Nephron progenitor cell (in vitro differentiated cells): ENCODE measurements at regions not wholly inside any gene's neighbourhood (a gene's known extent, or its start where the extent isn't known, plus 50 kb on each side); places are given as distances from the start of the nearest gene placed in this dataset.

Source experiments
- DNase-seq: peaks from one replicate; pipeline ENCODE4 v3.0.0; 2021
- H3K27ac Mint-ChIP-seq: 2 replicates; pipeline ENCODE4 v1.8.0; 2021; ENCODE audit warnings: mild to moderate bottlenecking, moderate library complexity, mixed read lengths
- H3K27me3 Mint-ChIP-seq: 2 replicates; pipeline ENCODE4 v1.8.0; 2021; ENCODE audit warnings: mild to moderate bottlenecking, low read depth, mixed read lengths; ENCODE audit not compliant: poor library complexity
- H3K36me3 Mint-ChIP-seq: 2 replicates; pipeline ENCODE4 v1.8.0; 2021; ENCODE audit warnings: low read depth, mixed read lengths
- H3K4me1 Mint-ChIP-seq: 2 replicates; pipeline ENCODE4 v1.8.0; 2021; ENCODE audit warnings: mixed read lengths
- H3K4me3 Mint-ChIP-seq: 2 replicates; pipeline ENCODE4 v1.8.0; 2021; ENCODE audit warnings: mild to moderate bottlenecking, moderate library complexity, mixed read lengths
- H3K9me3 Mint-ChIP-seq: 2 replicates; pipeline ENCODE4 v1.8.0; 2021; ENCODE audit warnings: mild to moderate bottlenecking, moderate library complexity, mixed read lengths
- CTCF ChIP-seq: fragments of 200-600 bp; sonication (generic); IDR thresholded peaks from 2 replicates; pipeline ENCODE4 v1.5.0; 2021; ENCODE audit warnings: antibody characterized with exemption

- no peaks in the 10 kb centered on the region for H3K9me3 Mint-ChIP-seq
- no peak overlapping the region for H3K27ac Mint-ChIP-seq
- H3K4me3 Mint-ChIP-seq: no peak overlapping the region
- no peak for TF ChIP-seq CTCF
- no peaks in the 10 kb centered on the region for H3K36me3 Mint-ChIP-seq
- no peak for DNase-seq
- H3K27me3 Mint-ChIP-seq: peaks cover 7% of the 10 kb centered on the region
- no peaks in the 10 kb centered on the region for H3K4me1 Mint-ChIP-seq
These were observed 57.1 kb upstream of the EOMES start for GRCh38 chr3:27779176-27779575.

- Mint-ChIP-seq H3K4me3 (no peak overlapping the region), H3K9me3 (no peaks in the 10 kb centered on the region), H3K4me1 (peaks cover 7% of the 10 kb centered on the region), H3K27ac (no peak overlapping the region), H3K27me3 (peaks cover 5% of the 10 kb centered on the region), H3K36me3 (no peaks in the 10 kb centered on the region)
- DNase-seq: no peak
- TF ChIP-seq CTCF: no peak
These were observed 67.3 kb upstream of the EOMES start for GRCh38 chr3:27789420-27789819.

GRCh38 chr3:27791956-27792355, 69.8 kb upstream of the EOMES start:
- no peak for DNase-seq
- Mint-ChIP-seq H3K27me3 (peaks cover 2% of the 10 kb centered on the region), H3K4me3 (no peak overlapping the region), H3K4me1 (peaks cover 7% of the 10 kb centered on the region), H3K36me3 (no peaks in the 10 kb centered on the region), H3K9me3 (no peaks in the 10 kb centered on the region), H3K27ac (no peak overlapping the region)
- TF ChIP-seq CTCF: no peak

- H3K4me1 Mint-ChIP-seq: peaks cover 7% of the 10 kb centered on the region
These were observed 70.7 kb upstream of the EOMES start for GRCh38 chr3:27792869-27793268.

GRCh38 chr3:27794211-27794610, 72.1 kb upstream of the EOMES start:
- H3K4me1 Mint-ChIP-seq: peaks cover 7% of the 10 kb centered on the region
- no peak overlapping the region for H3K4me3 Mint-ChIP-seq
- DNase-seq: no peak
- no peak overlapping the region for H3K27ac Mint-ChIP-seq
- no peak for TF ChIP-seq CTCF
- H3K9me3 Mint-ChIP-seq: no peaks in the 10 kb centered on the region
- H3K36me3 Mint-ChIP-seq: no peaks in the 10 kb centered on the region
- H3K27me3 Mint-ChIP-seq: peaks cover 2% of the 10 kb centered on the region

More at GRCh38 chr3:27792869-27793268, 70.7 kb upstream of the EOMES start:
- no peak for DNase-seq
- Mint-ChIP-seq H3K36me3 (no peaks in the 10 kb centered on the region), H3K27me3 (peaks cover 2% of the 10 kb centered on the region), H3K27ac (no peak overlapping the region), H3K9me3 (no peaks in the 10 kb centered on the region), H3K4me3 (no peak overlapping the region)
- TF ChIP-seq CTCF: no peak

- Mint-ChIP-seq H3K27me3 (peaks cover 6% of the 10 kb centered on the region), H3K36me3 (no peaks in the 10 kb centered on the region), H3K4me3 (no peak overlapping the region), H3K4me1 (peaks cover 7% of the 10 kb centered on the region), H3K27ac (no peak overlapping the region), H3K9me3 (no peaks in the 10 kb centered on the region)
- no peak for TF ChIP-seq CTCF
- no peak for DNase-seq
These were observed 74.3 kb upstream of the EOMES start for GRCh38 chr3:27796365-27796875.
